Heart right ventricle (tissue), 16 donors: ENCODE measurements at regions not wholly inside any gene's neighbourhood (a gene's known extent, or its start where the extent isn't known, plus 50 kb on each side); places are given as distances from the start of the nearest gene placed in this dataset.

Experiments
- ATAC-seq, 8 donors: fragments of 200-7000 bp; cut with Tn5 transposase; one replicate each; pipeline ENCODE4 v1.9.1; 2020; ENCODE audit warnings: mild to moderate bottlenecking in 8 of 8, moderate library complexity in 8 of 8, moderate number of reproducible peaks in 1 of 8
- DNase-seq, 2 donors: peaks; one replicate each; pipeline ENCODE4 v3.0.0-alpha.2; 2020
- H3K27ac ChIP-seq, 10 donors: fragments of 200-600 bp; sonication (generic) in 2 of 10; one replicate each; pipeline versions ENCODE4 v1.5.0 to v1.8.0; 2020 to 2022; ENCODE audit warnings: mild to moderate bottlenecking in 3 of 10
- H3K27me3 ChIP-seq, 7 donors: fragments of 200-600 bp; one replicate each; pipeline ENCODE4 v1.8.0; 2021 to 2022; ENCODE audit warnings: mild to moderate bottlenecking in 2 of 7
- H3K36me3 ChIP-seq, 9 donors: fragments of 200-600 bp; sonication (generic) in 1 of 9; one replicate each; pipeline versions ENCODE4 v1.5.0 to v1.8.0; 2020 to 2022; ENCODE audit warnings: mild to moderate bottlenecking in 2 of 9
- H3K4me1 ChIP-seq, 9 donors: fragments of 200-600 bp; sonication (generic) in 1 of 9; one replicate each; pipeline versions ENCODE4 v1.5.0 to v1.8.0; 2020 to 2022; ENCODE audit warnings: mild to moderate bottlenecking in 4 of 9
- H3K4me3 ChIP-seq, 10 donors: fragments of 200-600 bp; sonication (generic) in 2 of 10; one replicate each; pipeline versions ENCODE4 v1.5.0 to v1.8.0; 2020 to 2022; ENCODE audit warnings: mild to moderate bottlenecking in 7 of 10, moderate library complexity in 2 of 10
- H3K9me3 ChIP-seq, 11 donors: fragments of 200-600 bp in 10 of 11; sonication (generic) in 2 of 11; one replicate each; pipeline versions ENCODE4 v1.5.0 to v1.8.0; 2013 to 2022; ENCODE audit warnings: mild to moderate bottlenecking in 2 of 11, control low read depth in 1 of 11, moderate library complexity in 1 of 11
- WGBS, 2 donors: extraction: QIAGEN DNeasy Blood & Tissue Kit; methylation state at CpG; one replicate each; pipeline ENCODE4 v1.1.7; 2013; ENCODE audit warnings: inconsistent platforms in 1 of 2; 5-methylcytosine and 5-hydroxymethylcytosine counted together
- intact Hi-C, 10 donors: fragments of 100-400 bp; cut with DNase I; formaldehyde crosslinking; loops; one replicate each; pipeline versions ENCODE4 v1.11.1 to v1.14.2; 2022
- TF ChIP-seq, protein P1 (sequence below), 9 donors: fragments of 200-600 bp; sonication (generic) in 2 of 9; IDR thresholded peaks; one replicate each; pipeline versions ENCODE4 v1.5.0 to v1.8.0; 2021 to 2022; ENCODE audit warnings: antibody characterized with exemption in 9 of 9, mild to moderate bottlenecking in 5 of 9, moderate library complexity in 1 of 9
- donor health status: Arrhythmogenic right ventricular cardiomyopathy.
- donor health status: ischemic (EF 13 %, LVEDD 7.1; RV severe dilation, severe dysfunction).
- donor health status: healthy with polysubstance abuse.
- donor health status: DM: no; HTN: yes; CAD: no.
- donor health status: DM: no; HTN: no; CAD: no.
- donor health status: ischemic (EF 25% LVEDD 6.9; RV normal size, moderate dysfunction).
- donor health status: ischemic (EF 25% LVEDD 5.7; RV mildly dilated, moderate dysfunction).
- donor health status: healthy.
- donor health status: DM: yes; HTN: yes; CAD: no.
- donor health status: Ischemic cardiomyopathy.
- donor health status: ischemic (EF 35%, LVEDD 5.7; RV mildly dilated, moderate dysfunction).
- donor health status: nonischemic (EF 11% LVEDD 7.7; RV severe dilation, severe dysfunction).
- donor health status: DM: yes; HTN: yes; CAD: no.
- donor health status: PGD.
- donor health status: ischemic (EF 29% LVEDD 5.4; RV normal size, mild dysfunction).
- donor health status: nonischemic (EF 23%, LVEDD 6.1; RV moderate dilation, normal function).

DNA sequence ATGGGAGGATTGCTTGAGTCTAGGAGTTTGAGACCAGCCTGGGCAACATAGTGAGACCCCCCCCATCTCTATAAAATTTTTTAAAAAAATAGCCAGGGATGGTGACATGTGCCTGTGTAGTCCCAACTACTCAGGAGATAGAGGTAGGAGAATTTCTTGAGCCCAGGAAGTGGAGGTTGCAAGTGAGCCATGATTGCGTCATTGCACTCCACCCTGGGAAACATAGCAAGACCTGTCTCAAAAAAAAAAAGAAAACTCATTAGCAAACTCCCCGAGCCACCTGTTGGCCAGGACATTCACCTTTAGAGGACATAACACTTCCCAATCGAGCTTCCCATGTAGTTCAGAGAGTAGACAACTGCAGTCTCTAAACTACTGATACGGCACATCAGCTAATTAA, 274.2 kb downstream of the ABCC12 start:
- Histone ChIP-seq H3K4me3 (no peak overlapping the region), H3K36me3 (no peaks in the 10 kb centered on the region), H3K4me1 (no peaks in the 10 kb centered on the region), H3K27ac (no peak overlapping the region), H3K9me3 (no peaks in the 10 kb centered on the region), H3K27me3 (peaks cover 0 to 22% (median 9%) of the 10 kb centered on the region in 7 donors)
- TF ChIP-seq, protein P1, sequence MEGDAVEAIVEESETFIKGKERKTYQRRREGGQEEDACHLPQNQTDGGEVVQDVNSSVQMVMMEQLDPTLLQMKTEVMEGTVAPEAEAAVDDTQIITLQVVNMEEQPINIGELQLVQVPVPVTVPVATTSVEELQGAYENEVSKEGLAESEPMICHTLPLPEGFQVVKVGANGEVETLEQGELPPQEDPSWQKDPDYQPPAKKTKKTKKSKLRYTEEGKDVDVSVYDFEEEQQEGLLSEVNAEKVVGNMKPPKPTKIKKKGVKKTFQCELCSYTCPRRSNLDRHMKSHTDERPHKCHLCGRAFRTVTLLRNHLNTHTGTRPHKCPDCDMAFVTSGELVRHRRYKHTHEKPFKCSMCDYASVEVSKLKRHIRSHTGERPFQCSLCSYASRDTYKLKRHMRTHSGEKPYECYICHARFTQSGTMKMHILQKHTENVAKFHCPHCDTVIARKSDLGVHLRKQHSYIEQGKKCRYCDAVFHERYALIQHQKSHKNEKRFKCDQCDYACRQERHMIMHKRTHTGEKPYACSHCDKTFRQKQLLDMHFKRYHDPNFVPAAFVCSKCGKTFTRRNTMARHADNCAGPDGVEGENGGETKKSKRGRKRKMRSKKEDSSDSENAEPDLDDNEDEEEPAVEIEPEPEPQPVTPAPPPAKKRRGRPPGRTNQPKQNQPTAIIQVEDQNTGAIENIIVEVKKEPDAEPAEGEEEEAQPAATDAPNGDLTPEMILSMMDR (IDR thresholded peaks at IDR 0.05): no peak
- intact Hi-C loops: no loop called here
- DNase-seq: no peak
- WGBS, 2 donors: 83 to 90% methylated on average over 4 of the region's 4 CpGs
- ATAC-seq: no peak

DNA sequence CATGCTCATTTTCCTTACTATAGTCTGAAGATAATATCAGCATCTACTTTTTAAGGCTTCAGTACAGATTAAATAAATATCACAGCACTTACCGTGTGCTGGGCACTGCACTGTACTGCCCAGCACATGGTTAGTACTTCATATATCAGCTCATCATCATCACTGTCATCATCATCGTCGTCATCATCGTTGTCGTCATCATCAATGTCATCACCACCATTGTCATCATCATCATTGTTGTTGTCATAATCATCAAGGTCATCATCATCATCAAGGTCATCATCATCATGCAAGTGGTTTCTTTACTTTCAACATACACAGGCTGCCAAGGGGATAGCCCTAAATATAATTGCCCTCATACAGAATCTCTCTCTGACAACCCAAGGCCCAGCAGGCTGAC, 275.1 kb downstream of the ABCC12 start:
- no peak for ATAC-seq
- H3K36me3 ChIP-seq: no peaks in the 10 kb centered on the region
- H3K27ac ChIP-seq: no peak overlapping the region
- no peaks in the 10 kb centered on the region for H3K4me1 ChIP-seq
- H3K27me3 ChIP-seq: peaks cover 0 to 13% (median 5%) of the 10 kb centered on the region in 7 donors
- intact Hi-C loops: no loop called here
- no peaks in the 10 kb centered on the region for H3K9me3 ChIP-seq
- TF ChIP-seq, protein P1 (IDR thresholded peaks at IDR 0.05): no peak
- 89 to 97% methylated on average over 5 of the region's 5 CpGs for WGBS, 2 donors
- no peak overlapping the region for H3K4me3 ChIP-seq
- no peak for DNase-seq

DNA sequence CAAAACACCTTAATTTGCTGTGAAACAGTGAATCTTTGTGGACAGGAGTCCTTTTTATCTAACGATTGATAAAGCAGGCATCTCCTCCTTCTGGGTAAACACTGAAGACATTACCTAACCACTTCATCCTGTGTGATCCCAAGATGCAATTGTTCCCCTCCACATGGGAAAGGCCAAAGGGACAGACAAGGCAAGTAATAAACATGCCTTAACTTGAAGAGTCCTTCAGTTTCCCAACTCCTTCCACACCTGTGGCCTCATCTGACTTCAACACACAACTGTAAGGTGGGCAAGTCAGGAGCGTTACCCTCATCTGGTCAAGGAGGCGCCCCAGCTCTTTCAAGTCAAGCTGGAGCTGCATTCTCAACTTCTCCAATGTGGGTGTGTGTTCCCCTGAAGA, 278.6 kb downstream of the ABCC12 start:
- intact Hi-C loops: no loop called here
- DNase-seq (no peak), ATAC-seq (no peak)
- Histone ChIP-seq H3K27ac (no peak overlapping the region), H3K27me3 (no peaks in the 10 kb centered on the region), H3K9me3 (no peaks in the 10 kb centered on the region), H3K4me1 (no peaks in the 10 kb centered on the region), H3K4me3 (no peak overlapping the region), H3K36me3 (no peaks in the 10 kb centered on the region)
- WGBS, 2 donors: 73 to 82% methylated on average over 3 of the region's 3 CpGs
- TF ChIP-seq, protein P1 (IDR thresholded peaks at IDR 0.05): no peak

DNA sequence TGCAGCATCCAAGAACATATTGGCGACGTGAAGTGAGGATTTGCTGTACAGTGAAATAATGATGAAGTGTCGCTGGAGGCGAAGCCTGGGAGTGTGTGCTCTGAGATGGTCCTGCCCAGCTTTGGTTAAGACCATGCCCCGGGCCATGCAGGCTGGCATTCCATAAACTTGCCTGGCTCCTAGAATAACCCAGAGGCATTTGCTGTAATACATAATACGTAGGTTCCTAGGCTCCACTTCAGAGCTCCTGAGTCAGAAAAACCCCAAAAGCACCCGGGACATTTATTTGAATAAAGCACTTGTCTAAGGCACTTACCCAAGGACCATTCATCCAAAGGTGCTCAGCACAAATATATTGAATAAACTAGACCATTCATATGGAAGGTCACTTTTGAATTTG, 279.3 kb downstream of the ABCC12 start:
- ATAC-seq: no peak
- TF ChIP-seq, protein P1 (IDR thresholded peaks at IDR 0.05): no peak
- Histone ChIP-seq H3K4me3 (no peak overlapping the region), H3K27ac (no peak overlapping the region), H3K27me3 (no peaks in the 10 kb centered on the region), H3K4me1 (no peaks in the 10 kb centered on the region), H3K9me3 (no peaks in the 10 kb centered on the region), H3K36me3 (no peaks in the 10 kb centered on the region)
- no peak for DNase-seq
- intact Hi-C loops: no loop called here
- WGBS, 2 donors: 88 to 93% methylated on average over 7 of the region's 7 CpGs

DNA sequence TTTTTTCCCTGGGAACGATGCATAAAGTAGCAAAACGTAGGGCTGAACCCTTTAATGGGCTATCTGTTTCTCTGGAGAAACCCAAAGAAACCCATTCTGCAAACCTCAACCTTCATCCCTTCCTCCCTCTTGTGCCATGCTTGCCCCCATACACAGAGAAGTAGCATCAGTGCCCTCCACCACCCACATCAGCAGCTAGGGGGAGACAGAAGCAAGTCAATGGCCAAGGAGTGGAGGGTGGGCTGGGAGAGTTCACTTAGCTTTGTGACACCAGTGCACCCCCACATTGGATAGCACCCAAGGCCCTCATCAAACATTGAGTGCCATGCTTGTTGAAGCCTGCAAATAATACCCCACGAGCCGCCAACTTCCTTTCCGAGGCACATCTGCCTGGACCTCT, 282.4 kb downstream of the ABCC12 start:
- H3K4me1 ChIP-seq: no peaks in the 10 kb centered on the region
- WGBS, 2 donors: 78 to 79% methylated on average over 5 of the region's 5 CpGs
- TF ChIP-seq, protein P1 (IDR thresholded peaks at IDR 0.05): no peak

More for the DNA sequence above, 282.4 kb downstream of the ABCC12 start:
- DNase-seq: no peak
- no peaks in the 10 kb centered on the region for H3K27me3 ChIP-seq
- no peak overlapping the region for H3K4me3 ChIP-seq
- no peaks in the 10 kb centered on the region for H3K36me3 ChIP-seq
- no peak for ATAC-seq
- intact Hi-C loops: no loop called here
- H3K27ac ChIP-seq: no peak overlapping the region
- peaks cover 0 to 7% (median 0%) of the 10 kb centered on the region in 11 donors for H3K9me3 ChIP-seq
